ENCODE measurements at regions not wholly inside any gene's neighbourhood (a gene's known extent, or its start where the extent isn't known, plus 50 kb on each side); places are given as distances from the start of the nearest gene placed in this dataset.
"Not testable (repeated sequence)": the region's sequence is repeated elsewhere in the genome, so short reads cannot be mapped to it uniquely, and the experiment has no call there.

DNA sequence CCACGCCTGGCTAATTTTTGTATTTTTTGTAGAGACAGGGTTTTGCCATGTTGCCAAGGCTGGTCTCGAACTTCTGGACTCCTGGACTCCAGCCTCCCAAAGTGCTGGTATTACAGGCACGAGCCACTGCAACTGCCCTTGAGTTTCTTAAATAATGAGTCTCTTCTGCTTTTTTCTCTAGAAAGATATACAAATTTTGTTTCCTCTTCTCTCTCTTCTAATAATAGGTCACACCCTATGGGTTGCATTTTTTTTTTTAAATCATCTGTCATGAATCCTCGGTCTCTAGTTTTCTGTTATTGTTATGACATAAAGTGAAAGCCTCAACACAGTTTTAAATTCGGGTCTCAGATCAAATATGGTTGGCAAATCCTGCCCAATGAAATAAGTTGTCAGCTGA lies 111.2 kb downstream of the IL12A start:
- Histone ChIP-seq H3K4me3 (no peak overlapping the region), H3K36me3 (no peaks in the 10 kb centered on the region), H3K9me3 (no peaks in the 10 kb centered on the region), H3K27me3 (no peaks in the 10 kb centered on the region), H3K27ac (no peak overlapping the region), H3K4me1 (no peaks in the 10 kb centered on the region)
- intact Hi-C loops (cut with DNase I; ENCODE audit: low total_unique reads) = no loop called here
- TF ChIP-seq, protein P1, sequence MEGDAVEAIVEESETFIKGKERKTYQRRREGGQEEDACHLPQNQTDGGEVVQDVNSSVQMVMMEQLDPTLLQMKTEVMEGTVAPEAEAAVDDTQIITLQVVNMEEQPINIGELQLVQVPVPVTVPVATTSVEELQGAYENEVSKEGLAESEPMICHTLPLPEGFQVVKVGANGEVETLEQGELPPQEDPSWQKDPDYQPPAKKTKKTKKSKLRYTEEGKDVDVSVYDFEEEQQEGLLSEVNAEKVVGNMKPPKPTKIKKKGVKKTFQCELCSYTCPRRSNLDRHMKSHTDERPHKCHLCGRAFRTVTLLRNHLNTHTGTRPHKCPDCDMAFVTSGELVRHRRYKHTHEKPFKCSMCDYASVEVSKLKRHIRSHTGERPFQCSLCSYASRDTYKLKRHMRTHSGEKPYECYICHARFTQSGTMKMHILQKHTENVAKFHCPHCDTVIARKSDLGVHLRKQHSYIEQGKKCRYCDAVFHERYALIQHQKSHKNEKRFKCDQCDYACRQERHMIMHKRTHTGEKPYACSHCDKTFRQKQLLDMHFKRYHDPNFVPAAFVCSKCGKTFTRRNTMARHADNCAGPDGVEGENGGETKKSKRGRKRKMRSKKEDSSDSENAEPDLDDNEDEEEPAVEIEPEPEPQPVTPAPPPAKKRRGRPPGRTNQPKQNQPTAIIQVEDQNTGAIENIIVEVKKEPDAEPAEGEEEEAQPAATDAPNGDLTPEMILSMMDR (IDR thresholded peaks at IDR 0.05) = no peak
- no peak for TF ChIP-seq POLR2A (IDR thresholded peaks at IDR 0.05)
- no peak for DNase-seq

DNA sequence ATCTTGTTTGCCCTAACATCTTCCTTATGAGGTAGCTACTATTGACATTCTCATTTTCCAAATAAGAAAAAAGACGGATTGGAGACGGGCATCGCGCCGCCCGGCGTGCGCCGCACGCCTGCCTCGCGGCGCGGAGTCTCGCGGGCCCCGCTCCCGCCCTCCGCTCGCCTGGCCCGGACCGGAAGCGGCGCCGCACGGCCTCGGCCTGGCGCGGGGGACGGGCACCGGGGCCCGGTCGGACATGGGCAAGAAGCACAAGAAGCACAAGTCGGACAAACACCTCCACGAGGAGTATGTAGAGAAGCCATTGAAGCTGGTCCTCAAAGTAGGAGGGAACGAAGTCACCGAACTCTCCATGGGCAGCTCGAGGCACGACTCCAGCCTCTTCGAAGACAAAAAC lies 112.0 kb downstream of the IL12A start:
- Histone ChIP-seq H3K36me3 (no peaks in the 10 kb centered on the region), H3K9me3 (no peaks in the 10 kb centered on the region), H3K27ac (no peak overlapping the region), H3K4me1 (no peaks in the 10 kb centered on the region), H3K4me3 (no peak overlapping the region), H3K27me3 (no peaks in the 10 kb centered on the region)
- TF ChIP-seq, protein P1 (IDR thresholded peaks at IDR 0.05) = no peak
- TF ChIP-seq POLR2A (IDR thresholded peaks at IDR 0.05) = no peak
- intact Hi-C loops (cut with DNase I; ENCODE audit: low total_unique reads) = no loop called here
- DNase-seq = no peak

DNA sequence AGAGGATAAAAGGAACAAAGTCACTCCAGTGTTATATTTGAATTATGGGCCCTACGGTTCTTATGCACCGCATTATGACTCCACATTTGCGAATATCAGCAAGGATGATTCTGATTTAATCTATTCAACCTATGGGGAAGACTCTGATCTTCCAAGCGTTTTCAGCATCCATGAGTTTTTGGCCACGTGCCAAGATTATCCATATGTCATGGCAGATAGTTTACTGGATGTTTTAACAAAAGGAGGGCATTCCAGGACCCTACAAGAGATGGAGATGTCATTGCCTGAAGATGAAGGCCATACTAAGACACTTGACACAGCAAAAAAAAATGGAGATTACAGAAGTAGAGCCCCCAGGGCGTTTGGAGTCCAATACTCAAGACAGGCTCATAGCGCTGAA lies 113.4 kb downstream of the IL12A start:
- H3K9me3 ChIP-seq; H3K36me3 ChIP-seq; DNase-seq; intact Hi-C loops (cut with DNase I; ENCODE audit: low total_unique reads); H3K4me3 ChIP-seq; H3K27ac ChIP-seq; H3K27me3 ChIP-seq; H3K4me1 ChIP-seq: not testable (repeated sequence)

DNA sequence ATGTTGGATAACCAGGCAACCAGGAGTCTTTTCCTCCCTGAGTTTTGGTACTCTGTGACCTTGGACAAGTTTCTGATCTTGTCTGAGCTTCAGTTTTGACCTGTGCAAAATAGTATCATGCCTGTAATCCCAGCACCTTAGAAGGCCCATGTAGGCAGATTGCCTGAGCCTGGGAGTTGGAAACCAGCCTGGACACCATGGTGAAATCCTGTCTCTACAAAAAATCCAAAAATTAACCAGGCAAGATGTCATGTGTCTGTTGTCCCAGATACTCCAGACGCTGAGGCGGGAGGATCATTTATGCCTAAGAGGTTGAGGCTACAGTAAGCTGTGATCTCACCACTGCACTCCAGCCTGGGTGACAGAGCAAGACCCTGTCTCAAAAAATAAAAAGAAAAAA lies 114.8 kb downstream of the IL12A start:
- intact Hi-C loops (cut with DNase I; ENCODE audit: low total_unique reads) = no loop called here
- TF ChIP-seq POLR2A (IDR thresholded peaks at IDR 0.05) = no peak
- TF ChIP-seq, protein P1 (IDR thresholded peaks at IDR 0.05) = no peak
- no peaks in the 10 kb centered on the region for H3K36me3 ChIP-seq
- DNase-seq = no peak
- H3K27ac ChIP-seq = no peak overlapping the region
- no peaks in the 10 kb centered on the region for H3K27me3 ChIP-seq
- no peaks in the 10 kb centered on the region for H3K4me1 ChIP-seq
- no peak overlapping the region for H3K4me3 ChIP-seq
- H3K9me3 ChIP-seq = no peaks in the 10 kb centered on the region

DNA sequence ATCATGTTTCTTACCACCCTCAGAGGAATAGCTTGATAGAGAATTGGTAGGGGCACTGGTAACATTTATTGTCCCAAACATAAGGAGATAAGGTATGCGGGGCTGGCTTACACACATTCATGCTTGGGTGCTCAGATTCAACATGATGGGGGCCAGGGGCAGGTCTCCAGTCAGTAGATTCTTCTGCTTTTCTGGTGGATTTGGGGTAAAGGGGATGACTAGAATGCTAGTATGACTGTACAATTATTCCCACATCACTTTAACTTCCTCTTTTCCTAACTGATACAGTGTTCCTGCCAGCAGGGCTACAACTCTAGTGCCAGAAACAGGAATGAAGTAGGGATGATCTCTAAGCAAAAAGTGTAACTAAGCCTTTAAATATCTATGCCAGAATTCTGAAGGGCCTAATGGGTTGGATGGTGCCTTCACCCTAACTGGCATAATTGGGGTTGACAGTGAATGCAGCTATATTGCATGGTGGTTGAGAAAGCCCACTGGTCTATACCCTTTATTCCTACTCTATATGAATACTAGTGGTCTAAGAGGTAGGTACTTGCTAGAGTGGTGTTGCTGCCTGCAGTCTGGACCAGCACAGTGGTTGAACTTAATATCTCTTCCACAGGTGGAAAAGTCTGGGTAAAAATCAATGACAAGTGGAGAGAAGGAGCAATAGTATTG lies 117.4 kb downstream of the IL12A start:
- intact Hi-C loops (cut with DNase I; ENCODE audit: low total_unique reads) = no loop called here
- Histone ChIP-seq H3K27me3 (no peaks in the 10 kb centered on the region), H3K27ac (no peak overlapping the region), H3K9me3 (no peaks in the 10 kb centered on the region), H3K4me3 (no peak overlapping the region), H3K4me1 (no peaks in the 10 kb centered on the region), H3K36me3 (no peaks in the 10 kb centered on the region)
- no peak for DNase-seq
- TF ChIP-seq, protein P1 (IDR thresholded peaks at IDR 0.05) = no peak
- TF ChIP-seq POLR2A (IDR thresholded peaks at IDR 0.05) = no peak

Measured in uterus (tissue), 3 donors.